CD4-positive, alpha-beta T cell (primary cell): ENCODE measurements at regions not wholly inside any gene's neighbourhood (a gene's known extent, or its start where the extent isn't known, plus 50 kb on each side); places are given as distances from the start of the nearest gene placed in this dataset.

ENCODE experiments used
- ATAC-seq: fragments of 200-7000 bp; cut with Tn5 transposase; one replicate; pipeline ENCODE4 v1.10.0; 2022; ENCODE audit warnings: mild to moderate bottlenecking; ENCODE audit not compliant: poor library complexity
- CTCF ChIA-PET: fragments of 350-600 bp; sonication (Branson Sonifier 250); formaldehyde crosslinking; loops from one replicate; lab custom pipeline; 2021; ENCODE audit warnings: antibody characterized with exemption, inconsistent platforms; lab: Charles Lee
- POLR2A ChIA-PET: fragments of 350-600 bp; sonication (Branson Sonifier 250); formaldehyde crosslinking; loops from one replicate; lab custom pipeline; 2021; ENCODE audit warnings: antibody characterized with exemption, inconsistent platforms; lab: Charles Lee
- DNase-seq, 14 experiments: peaks; one replicate each; pipeline ENCODE4 v3.0.0-alpha.2; 2013 to 2020; ENCODE audit warnings: mixed read lengths in 2 of 14
- H3K27ac ChIP-seq, 2 donors: one replicate each; pipeline versions ENCODE4 v1.5.1 to v1.7.0; 2013; ENCODE audit warnings: low read length in 2 of 2, low read depth in 1 of 2, mild to moderate bottlenecking in 1 of 2
- H3K27me3 ChIP-seq, 2 experiments: 1 replicate in 1 of 2; 2 replicates in 1 of 2; pipeline versions ENCODE4 v1.6.1 to v1.7.0; 2013; ENCODE audit warnings: low read length in 2 of 2, control low read depth in 1 of 2, mild to moderate bottlenecking in 1 of 2, moderate library complexity in 1 of 2; ENCODE audit not compliant: insufficient read depth in 2 of 2, control insufficient read depth in 1 of 2
- H3K36me3 ChIP-seq: one replicate; pipeline ENCODE4 v1.6.1; 2013; ENCODE audit warnings: low read length, control low read depth; ENCODE audit not compliant: insufficient read depth
- H3K4me1 ChIP-seq: one replicate; pipeline ENCODE4 v1.6.1; 2013; ENCODE audit warnings: low read length, control low read depth; ENCODE audit not compliant: insufficient read depth
- H3K4me3 ChIP-seq: one replicate; pipeline ENCODE4 v1.5.1; 2013; ENCODE audit warnings: mild to moderate bottlenecking, low read length, moderate library complexity
- H3K9me3 ChIP-seq, 2 experiments: 1 replicate in 1 of 2; 2 replicates in 1 of 2; pipeline versions ENCODE4 v1.6.1 to v1.7.0; 2013; ENCODE audit warnings: low read length in 2 of 2, mild to moderate bottlenecking in 2 of 2, control low read depth in 1 of 2, moderate library complexity in 1 of 2; ENCODE audit not compliant: control insufficient read depth in 1 of 2, insufficient read depth in 1 of 2
- H3K27ac Mint-ChIP-seq: one replicate; pipeline ENCODE4 v1.8.0; 2020; ENCODE audit warnings: mixed read lengths
- H3K27me3 Mint-ChIP-seq: one replicate; pipeline ENCODE4 v1.8.0; 2021; ENCODE audit warnings: mixed read lengths
- H3K36me3 Mint-ChIP-seq: one replicate; pipeline ENCODE4 v1.8.0; 2021; ENCODE audit warnings: low read depth, mixed read lengths
- H3K4me1 Mint-ChIP-seq: one replicate; pipeline ENCODE4 v1.8.0; 2021; ENCODE audit warnings: low read depth, mixed read lengths
- H3K4me3 Mint-ChIP-seq: one replicate; pipeline ENCODE4 v1.8.0; 2020; ENCODE audit warnings: mild to moderate bottlenecking, mixed read lengths
- H3K9me3 Mint-ChIP-seq: one replicate; pipeline ENCODE4 v1.8.0; 2020; ENCODE audit warnings: mixed read lengths
- intact Hi-C, 2 experiments: fragments of 100-400 bp; cut with DNase I in 1 of 2; cut with micrococcal nuclease in 1 of 2; formaldehyde crosslinking; loops; one replicate each; pipeline versions ENCODE4 v1.15.1 to v1.9.0; 2023 to 2025; cut with DNase I, micrococcal nuclease
- TF ChIP-seq, protein P1 (sequence below): fragments of 200-600 bp; IDR thresholded peaks from one replicate; pipeline ENCODE4 v1.8.0; 2022; ENCODE audit warnings: antibody characterized with exemption, mild to moderate bottlenecking

DNA sequence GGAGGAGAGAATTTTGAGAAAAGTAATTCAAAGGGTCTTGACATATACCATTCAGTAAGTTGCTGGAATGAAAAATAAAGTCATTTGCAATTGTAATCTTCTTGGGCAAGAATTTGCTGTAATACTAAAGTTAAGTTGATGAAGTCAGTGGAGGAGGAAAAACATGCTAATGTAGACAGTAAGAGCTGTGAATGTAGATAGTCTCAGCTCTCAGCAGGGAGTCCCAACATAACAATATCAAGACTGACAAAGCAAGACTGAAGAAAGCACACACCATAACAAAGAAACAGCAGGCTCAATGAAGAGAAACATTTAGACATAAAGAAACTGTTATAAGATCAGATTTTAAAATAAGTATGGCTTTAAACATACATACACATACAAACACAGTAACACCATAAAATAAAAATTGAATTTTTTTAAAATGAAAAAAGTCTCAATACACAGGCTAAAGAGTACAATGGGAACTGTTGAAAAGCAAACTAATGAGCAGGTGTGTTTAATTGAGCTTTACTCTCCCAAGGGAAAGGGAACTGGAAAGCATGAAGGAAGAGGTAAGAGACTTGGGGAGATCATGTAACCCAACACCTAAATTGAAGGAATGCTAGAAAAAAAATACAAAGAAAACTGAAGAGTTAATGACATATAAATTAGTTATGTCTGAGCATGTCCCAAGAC is 336.3 kb upstream of the NCAM2 start:
- ChIA-PET CTCF (no interaction called here), POLR2A (no interaction called here)
- H3K4me1 ChIP-seq, result no peaks in the 10 kb centered on the region
- no peaks in the 10 kb centered on the region for H3K27me3 ChIP-seq
- Mint-ChIP-seq H3K4me3 (no peak overlapping the region), H3K27me3 (no peaks in the 10 kb centered on the region), H3K36me3 (no peaks in the 10 kb centered on the region), H3K9me3 (peaks cover 4% of the 10 kb centered on the region), H3K27ac (no peak overlapping the region), H3K4me1 (no peaks in the 10 kb centered on the region)
- no peaks in the 10 kb centered on the region for H3K36me3 ChIP-seq
- TF ChIP-seq, protein P1, sequence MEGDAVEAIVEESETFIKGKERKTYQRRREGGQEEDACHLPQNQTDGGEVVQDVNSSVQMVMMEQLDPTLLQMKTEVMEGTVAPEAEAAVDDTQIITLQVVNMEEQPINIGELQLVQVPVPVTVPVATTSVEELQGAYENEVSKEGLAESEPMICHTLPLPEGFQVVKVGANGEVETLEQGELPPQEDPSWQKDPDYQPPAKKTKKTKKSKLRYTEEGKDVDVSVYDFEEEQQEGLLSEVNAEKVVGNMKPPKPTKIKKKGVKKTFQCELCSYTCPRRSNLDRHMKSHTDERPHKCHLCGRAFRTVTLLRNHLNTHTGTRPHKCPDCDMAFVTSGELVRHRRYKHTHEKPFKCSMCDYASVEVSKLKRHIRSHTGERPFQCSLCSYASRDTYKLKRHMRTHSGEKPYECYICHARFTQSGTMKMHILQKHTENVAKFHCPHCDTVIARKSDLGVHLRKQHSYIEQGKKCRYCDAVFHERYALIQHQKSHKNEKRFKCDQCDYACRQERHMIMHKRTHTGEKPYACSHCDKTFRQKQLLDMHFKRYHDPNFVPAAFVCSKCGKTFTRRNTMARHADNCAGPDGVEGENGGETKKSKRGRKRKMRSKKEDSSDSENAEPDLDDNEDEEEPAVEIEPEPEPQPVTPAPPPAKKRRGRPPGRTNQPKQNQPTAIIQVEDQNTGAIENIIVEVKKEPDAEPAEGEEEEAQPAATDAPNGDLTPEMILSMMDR, result no peak
- no peak overlapping the region for H3K27ac ChIP-seq
- ATAC-seq (no peak), DNase-seq (no peak)
- peaks cover 0 to 3% of the 10 kb centered on the region in 2 experiments for H3K9me3 ChIP-seq
- no peak overlapping the region for H3K4me3 ChIP-seq
- intact Hi-C loops, result no loop called here

DNA sequence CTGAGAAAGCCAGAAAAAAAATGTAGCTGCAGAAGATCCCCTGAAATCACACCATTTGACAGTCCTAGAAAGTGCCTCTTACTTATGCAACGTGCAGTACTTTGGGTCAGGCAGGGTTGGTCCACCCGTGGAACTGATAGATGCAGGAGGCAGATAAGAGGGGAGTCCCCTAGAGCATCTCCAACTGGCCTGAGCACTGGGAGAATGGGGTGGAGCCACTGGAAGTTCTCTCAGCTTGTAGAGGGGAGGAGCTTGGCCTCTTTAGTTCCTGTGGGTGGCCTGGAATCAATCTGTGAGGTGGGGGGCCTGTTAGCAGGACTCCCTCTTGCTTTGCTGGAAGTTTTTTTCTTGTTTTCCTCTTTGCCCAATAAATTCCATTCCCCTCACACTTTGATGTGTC is 335.7 kb upstream of the NCAM2 start:
- peaks cover 4% of the 10 kb centered on the region for H3K9me3 Mint-ChIP-seq
- DNase-seq, result no peak
- TF ChIP-seq, protein P1, result no peak
- no peaks in the 10 kb centered on the region for H3K4me1 ChIP-seq
- no peak overlapping the region for H3K4me3 ChIP-seq
- CTCF ChIA-PET, result no interaction called here
- H3K36me3 ChIP-seq, result no peaks in the 10 kb centered on the region
- H3K9me3 ChIP-seq, result peaks cover 0 to 4% of the 10 kb centered on the region in 2 experiments
- H3K36me3 Mint-ChIP-seq, result no peaks in the 10 kb centered on the region
- no peak overlapping the region for H3K27ac ChIP-seq
- POLR2A ChIA-PET, result no interaction called here
- H3K27me3 ChIP-seq, result no peaks in the 10 kb centered on the region
- intact Hi-C loops, result no loop called here
- H3K4me1 Mint-ChIP-seq, result no peaks in the 10 kb centered on the region
- H3K27ac Mint-ChIP-seq, result no peak overlapping the region
- ATAC-seq, result no peak
- H3K4me3 Mint-ChIP-seq, result no peak overlapping the region
- no peaks in the 10 kb centered on the region for H3K27me3 Mint-ChIP-seq

DNA sequence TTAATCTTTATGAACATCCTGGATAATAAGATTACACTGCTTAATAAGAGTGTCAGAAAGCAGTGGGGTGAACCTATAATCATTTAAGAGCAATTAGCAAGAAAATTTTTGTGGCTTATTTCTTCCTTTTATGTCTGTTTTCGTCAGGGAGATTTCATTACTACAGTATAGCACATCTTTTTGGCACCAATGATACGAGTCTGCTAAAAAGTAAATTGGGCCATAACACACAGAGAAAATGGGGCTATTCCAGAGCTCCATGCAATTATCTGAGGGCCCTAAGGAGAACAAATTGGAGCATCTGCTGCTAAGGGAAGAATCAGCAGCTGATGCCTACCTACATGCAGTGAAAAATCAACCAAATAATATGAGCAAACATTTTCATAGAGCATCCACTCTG is 330.3 kb upstream of the NCAM2 start:
- Mint-ChIP-seq H3K27ac (no peak overlapping the region), H3K9me3 (peaks cover 15% of the 10 kb centered on the region), H3K4me1 (no peaks in the 10 kb centered on the region), H3K36me3 (no peaks in the 10 kb centered on the region), H3K4me3 (no peak overlapping the region), H3K27me3 (no peaks in the 10 kb centered on the region)
- H3K9me3 ChIP-seq, result peaks cover 4 to 7% of the 10 kb centered on the region in 2 experiments
- no peaks in the 10 kb centered on the region for H3K36me3 ChIP-seq
- no peak for DNase-seq
- POLR2A ChIA-PET, result no interaction called here
- no peak overlapping the region for H3K27ac ChIP-seq
- TF ChIP-seq, protein P1, result no peak
- intact Hi-C loops, result no loop called here
- no peaks in the 10 kb centered on the region for H3K4me1 ChIP-seq
- no peak overlapping the region for H3K4me3 ChIP-seq
- ATAC-seq, result no peak
- CTCF ChIA-PET, result no interaction called here
- H3K27me3 ChIP-seq, result no peaks in the 10 kb centered on the region
